Common myeloid progenitor, CD34-positive (primary cell): ENCODE measurements at regions not wholly inside any gene's neighbourhood (a gene's known extent, or its start where the extent isn't known, plus 50 kb on each side); places are given as distances from the start of the nearest gene placed in this dataset.

Experiments used
- CTCF ChIA-PET: fragments of 350-600 bp; sonication (Branson Sonifier 250); formaldehyde crosslinking; loops from one replicate; lab custom pipeline; 2021; ENCODE audit warnings: antibody characterized with exemption; lab: Charles Lee
- POLR2A ChIA-PET: fragments of 350-600 bp; sonication (Branson Sonifier 250); formaldehyde crosslinking; loops from one replicate; lab custom pipeline; 2021; ENCODE audit warnings: antibody characterized with exemption; lab: Charles Lee
- DNase-seq, 3 donors: peaks; one replicate each; pipeline versions ENCODE4 v3.0.0 to v3.0.0-alpha.2; 2013
- H3K27ac ChIP-seq, 2 experiments: 1 replicate in 1 of 2; 2 replicates in 1 of 2; pipeline ENCODE4 v1.7.0; 2013; ENCODE audit warnings: inconsistent platforms in 2 of 2, low read length in 2 of 2, mild to moderate bottlenecking in 2 of 2, low read depth in 1 of 2, moderate library complexity in 1 of 2; ENCODE audit not compliant: severe bottlenecking in 2 of 2, insufficient read depth in 1 of 2, poor library complexity in 1 of 2
- H3K27me3 ChIP-seq, 5 experiments: replicated peaks in 2 of 5; 1 replicate in 3 of 5; 2 replicates in 2 of 5; pipeline versions ENCODE4 v1.6.1 to v1.7.0; 2013; ENCODE audit warnings: low read length in 4 of 5, mild to moderate bottlenecking in 2 of 5, moderate library complexity in 2 of 5, inconsistent platforms in 1 of 5; ENCODE audit not compliant: insufficient read depth in 5 of 5, control insufficient read depth in 4 of 5
- H3K36me3 ChIP-seq, 4 experiments: 1 replicate in 2 of 4; 2 replicates in 2 of 4; pipeline versions ENCODE4 v1.6.1 to v1.7.0; 2013; ENCODE audit warnings: low read length in 3 of 4, control low read depth in 1 of 4, mild to moderate bottlenecking in 1 of 4; ENCODE audit not compliant: control insufficient read depth in 4 of 4, insufficient read depth in 4 of 4
- H3K4me1 ChIP-seq, 4 experiments: 1 replicate in 3 of 4; 2 replicates in 1 of 4; pipeline versions ENCODE4 v1.6.1 to v1.7.1; 2013; ENCODE audit warnings: low read length in 3 of 4, mild to moderate bottlenecking in 3 of 4, control low read depth in 1 of 4, inconsistent platforms in 1 of 4, moderate library complexity in 1 of 4; ENCODE audit not compliant: control insufficient read depth in 4 of 4, insufficient read depth in 4 of 4; ENCODE audit errors: control extremely low read depth in 1 of 4
- H3K4me3 ChIP-seq, 7 experiments: 1 replicate in 4 of 7; 2 replicates in 3 of 7; pipeline versions ENCODE4 v1.5.1 to v1.7.0; 2013; ENCODE audit warnings: mild to moderate bottlenecking in 7 of 7, low read length in 6 of 7, moderate library complexity in 6 of 7, inconsistent platforms in 2 of 7, low read depth in 2 of 7, control low read depth in 1 of 7; ENCODE audit not compliant: insufficient read depth in 4 of 7, control insufficient read depth in 1 of 7; ENCODE audit errors: extremely low read depth in 1 of 7
- H3K9me3 ChIP-seq, 5 experiments: 1 replicate in 4 of 5; 2 replicates in 1 of 5; pipeline versions ENCODE4 v1.6.1 to v1.7.1; 2013; ENCODE audit warnings: low read length in 4 of 5, mild to moderate bottlenecking in 2 of 5, inconsistent platforms in 1 of 5, low read depth in 1 of 5, moderate library complexity in 1 of 5; ENCODE audit not compliant: control insufficient read depth in 4 of 5, insufficient read depth in 2 of 5; ENCODE audit errors: control extremely low read depth in 1 of 5
- WGBS: methylation state at CpG from one replicate; pipeline ENCODE4 v1.1.5; 2013; ENCODE audit not compliant: insufficient coverage; 5-methylcytosine and 5-hydroxymethylcytosine counted together

DNA sequence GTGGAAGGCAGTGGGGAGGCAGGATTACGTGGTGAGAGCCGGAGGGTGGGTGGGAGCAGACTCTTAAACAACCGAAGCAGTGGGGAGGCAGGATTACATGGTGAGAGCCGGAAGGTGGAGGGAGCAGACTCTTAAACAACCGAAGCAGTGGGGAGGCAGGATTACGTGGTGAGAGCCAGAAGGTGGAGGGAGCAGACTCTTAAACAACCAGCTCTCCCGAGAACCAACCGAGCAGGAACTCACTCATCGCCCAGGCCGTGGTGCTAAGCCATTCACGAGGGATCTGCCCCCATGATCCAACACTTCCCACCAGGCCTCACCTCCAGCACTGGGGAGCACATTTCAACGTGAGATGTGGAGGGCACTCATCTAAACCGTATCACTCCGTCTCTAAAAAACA lies 87.7 kb downstream of the RTP5 start:
- H3K27ac ChIP-seq = no peak overlapping the region
- H3K9me3 ChIP-seq = peaks cover 0 to 14% (median 0%) of the 10 kb centered on the region in 5 experiments
- 96% methylated on average over 14 of the region's 14 CpGs for WGBS
- no peak overlapping the region for H3K4me3 ChIP-seq
- H3K4me1 ChIP-seq = peaks cover 0 to 15% (median 4%) of the 10 kb centered on the region in 4 experiments
- no peak for DNase-seq
- peaks cover 0 to 15% (median 7%) of the 10 kb centered on the region in 4 experiments for H3K36me3 ChIP-seq
- POLR2A ChIA-PET = no interaction called here
- no peaks in the 10 kb centered on the region for H3K27me3 ChIP-seq
- CTCF ChIA-PET = interaction anchor here (0.7 kb wide), 1 partner anchor 9 kb away, joined by 3 read pairs; no protein-coding TSS in a partner anchor

DNA sequence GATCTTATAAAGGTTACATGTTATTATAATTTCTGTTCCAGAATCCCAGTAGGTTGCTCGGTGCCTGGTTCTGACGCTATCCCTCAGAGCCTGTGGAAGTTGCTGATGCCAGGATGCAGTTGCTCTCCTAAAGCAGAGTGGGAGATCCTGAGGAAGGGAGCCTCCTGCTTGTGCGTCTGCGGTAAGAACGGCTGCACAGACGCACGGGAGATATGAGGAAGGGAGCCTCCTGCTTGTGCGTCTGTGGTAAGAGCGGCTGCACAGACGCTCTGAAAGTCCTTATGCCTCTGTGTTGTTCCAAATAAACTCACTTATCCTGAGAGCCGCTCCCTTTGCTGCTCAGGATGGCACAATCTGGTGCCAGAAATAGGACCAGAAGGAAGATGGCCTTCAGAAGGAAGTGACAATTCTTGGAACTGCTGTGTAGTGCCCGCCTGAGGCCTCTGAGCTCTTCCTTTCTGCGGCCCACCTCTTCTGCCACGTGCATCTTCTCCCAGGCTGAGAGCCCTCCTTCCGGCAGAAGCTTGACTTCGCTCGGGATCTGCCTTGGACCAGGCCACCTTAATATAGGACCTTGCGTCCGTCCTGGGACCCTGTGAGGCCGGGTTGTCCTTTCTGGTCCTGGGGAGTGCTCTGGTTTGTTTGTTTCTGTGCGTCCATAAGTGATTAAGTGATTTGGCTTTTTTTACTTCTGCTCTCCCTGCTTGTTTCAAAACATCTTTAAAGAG lies 89.5 kb downstream of the RTP5 start:
- Histone ChIP-seq H3K9me3 (peaks cover 0 to 14% (median 0%) of the 10 kb centered on the region in 5 experiments), H3K27ac (no peak overlapping the region), H3K36me3 (peaks cover 0 to 15% (median 7%) of the 10 kb centered on the region in 4 experiments), H3K4me1 (peaks cover 0 to 15% (median 4%) of the 10 kb centered on the region in 4 experiments), H3K27me3 (no peaks in the 10 kb centered on the region), H3K4me3 (no peak overlapping the region)
- CTCF ChIA-PET = interaction anchor here (1.1 to 1.9 kb wide), 2 partner anchors 8 to 14 kb away, joined by 4 to 11 read pairs; no protein-coding TSS in a partner anchor
- WGBS = 88% methylated on average over 18 of the region's 21 CpGs
- POLR2A ChIA-PET = no interaction called here
- DNase-seq = no peak

DNA sequence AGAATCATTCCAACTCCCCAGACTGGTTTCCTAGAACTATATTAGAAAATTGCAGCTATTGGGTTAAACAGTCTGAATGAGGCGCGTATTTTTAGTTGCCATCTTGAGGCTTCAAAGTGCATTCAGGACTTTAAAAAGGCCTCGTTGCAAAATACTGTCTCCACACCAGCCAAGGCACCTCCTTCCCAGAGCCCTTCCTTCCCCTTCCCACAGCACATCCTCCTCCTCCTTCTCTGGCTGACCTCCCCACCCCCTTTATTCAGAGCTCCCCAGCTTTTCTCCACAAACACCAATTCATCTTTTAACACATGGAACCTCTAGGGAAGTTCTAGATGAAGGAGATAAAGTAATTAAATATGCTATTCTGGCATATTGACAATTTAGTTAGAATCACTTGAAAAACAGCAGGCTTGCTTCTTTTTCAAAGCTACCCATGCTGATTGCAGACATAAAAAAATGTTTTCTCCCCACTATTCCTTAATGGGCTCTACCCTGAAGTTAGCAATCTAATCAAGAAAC lies 90.3 kb downstream of the RTP5 start:
- Histone ChIP-seq H3K36me3 (peaks cover 0 to 15% (median 7%) of the 10 kb centered on the region in 4 experiments), H3K27me3 (no peaks in the 10 kb centered on the region), H3K4me3 (no peak overlapping the region), H3K4me1 (peaks cover 0 to 15% (median 4%) of the 10 kb centered on the region in 4 experiments), H3K27ac (no peak overlapping the region), H3K9me3 (peaks cover 0 to 14% (median 0%) of the 10 kb centered on the region in 5 experiments)
- ChIA-PET CTCF (interaction anchor here (1.1 to 1.9 kb wide), 2 partner anchors 9 to 15 kb away, joined by 4 to 11 read pairs; no protein-coding TSS in a partner anchor), POLR2A (no interaction called here)
- no peak for DNase-seq
- WGBS = 59% methylated on average over 3 of the region's 3 CpGs

DNA sequence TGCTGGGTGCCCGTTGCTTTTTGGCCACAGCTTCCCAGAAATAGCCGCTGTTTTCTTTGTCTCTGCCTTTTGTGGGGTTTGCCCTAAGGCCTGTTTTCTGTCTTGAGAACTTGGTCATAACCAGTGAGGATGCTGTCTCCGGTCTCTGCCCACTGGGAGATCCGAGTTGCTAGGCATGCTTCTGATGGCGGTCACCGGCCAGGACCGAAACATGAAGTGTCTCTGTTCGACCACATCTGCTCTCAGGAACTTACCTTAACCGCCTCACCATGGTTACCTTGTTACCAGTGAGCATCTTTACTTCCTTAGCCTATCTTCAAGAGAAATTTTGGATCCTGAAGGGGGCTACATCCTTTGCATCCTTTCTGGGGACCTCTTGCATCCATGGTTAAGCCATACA lies 91.9 kb downstream of the RTP5 start:
- POLR2A ChIA-PET = no interaction called here
- Histone ChIP-seq H3K9me3 (peaks cover 0 to 14% (median 0%) of the 10 kb centered on the region in 5 experiments), H3K36me3 (peaks cover 0 to 10% (median 4%) of the 10 kb centered on the region in 4 experiments), H3K4me3 (no peak overlapping the region), H3K27me3 (no peaks in the 10 kb centered on the region), H3K27ac (no peak overlapping the region), H3K4me1 (peaks cover 0 to 28% (median 14%) of the 10 kb centered on the region in 4 experiments)
- no peak for DNase-seq
- 96% methylated on average over 8 of the region's 9 CpGs for WGBS
- CTCF ChIA-PET = no interaction called here

DNA sequence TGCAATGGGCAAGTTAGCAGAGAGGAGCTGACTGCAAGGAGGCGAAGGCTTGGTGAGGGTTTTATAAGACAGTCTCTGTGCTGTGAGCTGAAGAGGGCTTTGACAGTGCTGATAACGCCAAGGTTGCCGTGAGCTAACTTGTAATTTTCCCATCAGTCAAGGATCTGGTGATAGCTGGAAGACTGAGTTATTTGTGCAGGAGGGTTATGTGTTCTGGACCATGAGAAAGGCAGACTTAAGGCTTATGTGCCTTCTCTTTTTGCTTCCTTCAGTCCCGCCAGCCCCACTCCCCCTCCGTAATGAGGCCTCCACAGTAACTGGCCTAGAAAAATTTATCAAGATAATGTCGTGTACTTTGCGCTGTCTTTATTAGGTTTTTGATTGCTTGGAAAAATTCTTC lies 94.6 kb downstream of the RTP5 start:
- Histone ChIP-seq H3K27me3 (no peaks in the 10 kb centered on the region), H3K4me3 (no peak overlapping the region), H3K9me3 (no peaks in the 10 kb centered on the region), H3K4me1 (peaks cover 0 to 28% (median 18%) of the 10 kb centered on the region in 4 experiments), H3K36me3 (peaks cover 0 to 4% (median 2%) of the 10 kb centered on the region in 4 experiments), H3K27ac (no peak overlapping the region)
- ChIA-PET CTCF (interaction anchor here (2.4 kb wide), 1 partner anchor 13 kb away, joined by 10 read pairs; no protein-coding TSS in a partner anchor), POLR2A (no interaction called here)
- WGBS = 100% methylated on average over 4 of the region's 7 CpGs
- no peak for DNase-seq

DNA sequence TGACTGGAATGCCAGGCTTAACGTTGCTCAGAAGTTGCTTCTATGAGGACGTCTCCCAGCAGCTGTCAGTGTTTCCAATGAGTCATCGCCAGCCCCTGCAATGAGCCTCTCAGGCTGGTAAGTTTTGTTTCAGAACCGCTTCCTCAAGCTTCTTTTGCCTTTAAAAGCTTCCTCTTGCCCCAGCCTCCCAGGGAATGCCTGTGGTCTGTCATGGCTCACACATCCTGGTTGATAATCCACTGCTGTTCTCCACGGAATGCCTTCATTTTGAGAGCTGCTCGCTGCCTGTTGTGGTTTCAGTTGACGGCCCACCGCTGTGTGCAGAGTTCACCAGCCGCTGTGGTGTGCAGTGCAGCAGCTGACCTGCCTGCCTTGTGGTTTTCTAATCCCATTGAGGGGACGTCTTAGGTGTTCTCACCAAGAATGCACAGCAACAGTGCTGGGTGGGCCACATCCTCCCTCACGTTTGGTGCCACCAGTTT lies 96.4 kb downstream of the RTP5 start:
- peak; percentile 39 to 93 (median 84) for DNase-seq
- ChIA-PET POLR2A (no interaction called here), CTCF (interaction anchor here (1.5 to 2.4 kb wide), 2 partner anchors 9 to 15 kb away, joined by 3 to 10 read pairs; no protein-coding TSS in a partner anchor)
- 1% methylated on average over 9 of the region's 11 CpGs for WGBS
- Histone ChIP-seq H3K4me3 (peak overlapping the region in 6 of 7 experiments; percentile 2 to 71 (median 54)), H3K36me3 (peaks cover 0 to 4% (median 2%) of the 10 kb centered on the region in 4 experiments), H3K4me1 (peaks cover 0 to 21% (median 14%) of the 10 kb centered on the region in 4 experiments), H3K27ac (peak overlapping the region; percentile 9 to 66), H3K9me3 (no peaks in the 10 kb centered on the region), H3K27me3 (no peaks in the 10 kb centered on the region)
